Fibroblast of pulmonary artery (primary cell): ENCODE measurements at regions not wholly inside any gene's neighbourhood (a gene's known extent, or its start where the extent isn't known, plus 50 kb on each side); places are given as distances from the start of the nearest gene placed in this dataset.

Source experiments
- DNase-seq: peaks from one replicate; pipeline ENCODE4 v3.0.0-alpha.2; 2010; ENCODE audit warnings: low read depth
- H3K4me3 ChIP-seq: replicated peaks from 2 replicates; pipeline ENCODE4 v1.5.1; 2011; ENCODE audit warnings: low read depth, mild to moderate bottlenecking, control low read depth, low read length, moderate library complexity
- TF ChIP-seq, protein P1 (sequence below): IDR thresholded peaks from 2 replicates; pipeline ENCODE4 v1.5.1; 2011; ENCODE audit warnings: mild to moderate bottlenecking, control low read depth, low read length, inconsistent platforms; ENCODE audit errors: missing control alignments

DNA sequence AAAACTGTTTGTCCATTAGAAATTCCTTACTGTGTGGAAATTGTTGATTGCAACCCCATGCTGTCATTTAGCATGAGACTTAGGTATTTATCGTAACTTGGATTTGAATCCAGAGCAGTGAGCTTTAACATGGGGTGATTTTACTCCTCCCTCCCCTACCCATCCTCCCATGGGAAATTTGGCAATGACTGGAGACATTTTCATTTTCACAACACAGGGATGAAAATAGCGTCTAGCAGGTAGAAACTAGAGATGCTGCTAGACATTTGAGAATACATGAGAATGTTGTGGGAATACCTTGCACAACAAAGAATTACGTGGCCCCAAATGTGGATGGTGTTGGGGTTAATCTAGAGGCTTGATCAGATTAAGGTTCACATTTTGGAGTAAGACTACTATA is 191.3 kb upstream of the MPDZ start:
- TF ChIP-seq, protein P1, sequence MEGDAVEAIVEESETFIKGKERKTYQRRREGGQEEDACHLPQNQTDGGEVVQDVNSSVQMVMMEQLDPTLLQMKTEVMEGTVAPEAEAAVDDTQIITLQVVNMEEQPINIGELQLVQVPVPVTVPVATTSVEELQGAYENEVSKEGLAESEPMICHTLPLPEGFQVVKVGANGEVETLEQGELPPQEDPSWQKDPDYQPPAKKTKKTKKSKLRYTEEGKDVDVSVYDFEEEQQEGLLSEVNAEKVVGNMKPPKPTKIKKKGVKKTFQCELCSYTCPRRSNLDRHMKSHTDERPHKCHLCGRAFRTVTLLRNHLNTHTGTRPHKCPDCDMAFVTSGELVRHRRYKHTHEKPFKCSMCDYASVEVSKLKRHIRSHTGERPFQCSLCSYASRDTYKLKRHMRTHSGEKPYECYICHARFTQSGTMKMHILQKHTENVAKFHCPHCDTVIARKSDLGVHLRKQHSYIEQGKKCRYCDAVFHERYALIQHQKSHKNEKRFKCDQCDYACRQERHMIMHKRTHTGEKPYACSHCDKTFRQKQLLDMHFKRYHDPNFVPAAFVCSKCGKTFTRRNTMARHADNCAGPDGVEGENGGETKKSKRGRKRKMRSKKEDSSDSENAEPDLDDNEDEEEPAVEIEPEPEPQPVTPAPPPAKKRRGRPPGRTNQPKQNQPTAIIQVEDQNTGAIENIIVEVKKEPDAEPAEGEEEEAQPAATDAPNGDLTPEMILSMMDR: no peak
- H3K4me3 ChIP-seq: no peak overlapping the region
- no peak for DNase-seq

DNA sequence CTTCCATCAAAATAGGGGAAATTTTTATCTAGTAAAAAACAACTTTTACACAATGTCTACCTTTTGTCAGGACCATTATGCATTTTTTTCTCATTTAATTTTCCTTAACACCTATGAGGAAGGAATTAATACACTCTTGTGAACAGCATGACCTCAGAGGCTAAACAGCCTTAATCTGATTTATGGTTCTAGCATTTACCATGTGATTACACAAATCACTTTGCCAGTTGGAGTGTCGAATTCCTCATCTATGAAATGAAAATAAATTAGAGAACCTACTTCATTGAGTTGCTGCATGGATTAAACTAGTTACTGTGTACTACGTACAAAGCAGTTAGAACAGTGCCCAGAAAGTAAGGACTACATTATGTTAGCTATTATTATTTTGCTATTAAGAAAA is 187.7 kb upstream of the MPDZ start:
- H3K4me3 ChIP-seq: no peak overlapping the region
- no peak for DNase-seq
- TF ChIP-seq, protein P1: no peak

DNA sequence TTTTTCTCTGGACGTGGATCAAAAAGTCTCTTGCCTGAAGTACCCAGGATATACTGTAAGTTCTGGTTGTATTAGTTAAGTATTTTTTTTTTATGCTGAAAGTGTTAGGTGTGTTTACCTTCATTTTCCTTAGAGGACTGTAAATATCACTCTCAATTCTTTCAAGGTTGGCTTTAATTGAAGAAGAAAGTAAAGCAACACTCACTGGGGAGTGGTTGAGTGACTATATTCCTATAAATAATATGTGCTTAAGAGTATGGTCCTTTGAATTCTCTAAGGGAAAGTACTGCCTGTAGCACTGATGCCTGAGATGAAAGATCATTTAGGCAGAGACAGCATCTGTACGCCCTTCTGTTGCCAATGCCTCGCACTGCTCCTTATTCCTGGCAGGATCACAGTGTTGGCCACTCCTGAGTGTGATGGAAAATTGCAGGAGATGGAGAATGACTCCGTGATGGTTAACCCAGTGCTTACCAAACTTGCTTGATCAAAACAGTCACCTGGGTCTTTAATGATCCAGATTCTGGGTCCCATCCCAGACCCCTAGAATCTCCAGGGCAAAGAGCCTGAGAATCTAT is 182.0 kb upstream of the MPDZ start:
- TF ChIP-seq, protein P1: no peak
- no peak for DNase-seq
- H3K4me3 ChIP-seq: no peak overlapping the region

DNA sequence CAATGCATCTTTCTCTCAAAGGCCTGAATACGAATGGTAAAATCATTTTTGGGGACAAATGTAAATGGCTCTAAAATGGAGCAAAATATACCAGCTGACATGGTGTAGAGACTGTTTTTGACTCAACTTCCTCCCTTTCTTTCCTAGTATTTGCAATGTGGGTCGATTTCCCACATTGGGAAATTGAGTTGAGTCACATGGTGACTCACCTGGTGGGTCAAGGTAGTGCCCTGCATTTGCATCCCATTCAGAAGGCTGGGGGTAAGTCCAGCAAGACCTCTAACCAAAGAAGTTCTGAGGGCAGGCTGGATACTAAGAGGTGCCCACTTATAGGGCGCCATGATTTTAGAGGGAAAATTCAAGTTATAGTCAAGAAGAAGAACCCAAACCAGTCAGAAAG is 179.6 kb upstream of the MPDZ start:
- TF ChIP-seq, protein P1: no peak
- no peak for DNase-seq
- H3K4me3 ChIP-seq: no peak overlapping the region

DNA sequence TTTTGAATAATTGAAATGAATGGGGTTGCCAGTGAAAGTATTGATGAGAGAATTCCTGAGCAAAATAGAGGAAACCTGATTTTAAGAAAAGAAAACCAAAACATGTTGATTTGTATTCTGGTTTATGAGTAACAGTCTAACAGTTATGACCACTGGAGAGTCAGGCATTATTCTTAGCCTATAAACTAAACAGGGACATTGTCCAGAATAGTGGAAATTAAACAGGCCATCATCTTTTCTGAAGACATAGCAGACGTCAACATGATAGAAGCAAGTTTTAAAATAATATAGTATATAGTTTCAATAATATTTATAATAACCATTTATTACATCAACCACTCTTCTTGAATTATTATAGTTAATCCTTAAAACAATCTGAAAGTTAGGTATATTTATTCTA is 178.3 kb upstream of the MPDZ start:
- TF ChIP-seq, protein P1: no peak
- H3K4me3 ChIP-seq: no peak overlapping the region
- no peak for DNase-seq

DNA sequence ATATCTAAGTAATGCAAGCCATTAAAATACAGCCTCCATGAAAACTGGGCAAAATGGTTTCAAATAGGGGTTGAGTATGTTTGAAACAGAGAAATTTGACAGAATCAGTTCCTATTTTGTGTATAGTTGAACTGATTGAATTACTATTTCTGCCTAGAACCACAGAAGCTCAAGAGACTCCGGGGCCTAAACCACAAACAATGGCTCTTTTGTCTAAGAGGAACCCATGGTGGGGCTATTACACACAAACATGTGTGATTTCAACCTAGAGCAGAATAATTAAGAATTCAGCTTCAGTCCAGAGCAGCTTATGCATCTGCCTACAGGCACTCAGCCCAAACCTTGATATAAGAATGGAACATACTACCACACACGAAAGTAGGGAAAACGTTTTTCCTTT is 171.2 kb upstream of the MPDZ start:
- TF ChIP-seq, protein P1: no peak
- DNase-seq: peak; percentile 23
- no peak overlapping the region for H3K4me3 ChIP-seq

DNA sequence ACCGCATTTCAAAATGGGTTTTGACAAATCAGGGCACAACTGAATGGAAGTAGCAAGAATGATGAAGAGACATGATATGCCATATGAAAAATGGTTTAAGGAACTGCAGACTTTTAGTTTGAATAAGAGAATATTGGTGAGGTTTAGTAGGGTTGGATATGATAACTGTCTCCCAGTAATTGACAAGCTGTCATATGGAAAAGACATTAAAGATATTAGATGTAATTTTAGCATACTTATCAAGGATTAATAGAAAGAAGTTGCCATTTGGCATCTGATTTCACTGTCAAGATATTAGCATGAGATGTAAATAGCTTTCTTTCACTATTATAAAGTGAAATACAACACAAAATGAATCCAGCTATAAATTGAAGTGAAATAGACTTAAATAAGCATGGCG is 169.0 kb upstream of the MPDZ start:
- TF ChIP-seq, protein P1: no peak
- no peak for DNase-seq
- no peak overlapping the region for H3K4me3 ChIP-seq
